Lower lobe of right lung (tissue), 2 donors: ENCODE measurements at regions not wholly inside any gene's neighbourhood (a gene's known extent, or its start where the extent isn't known, plus 50 kb on each side); places are given as distances from the start of the nearest gene placed in this dataset.

Experiments used
- ATAC-seq, 2 donors: fragments of 200-7000 bp; cut with Tn5 transposase; one replicate each; pipeline ENCODE4 v1.9.1; 2020 to 2022; ENCODE audit warnings: mild to moderate bottlenecking in 2 of 2, moderate library complexity in 2 of 2
- DNase-seq: peaks from one replicate; pipeline ENCODE4 v3.0.0-alpha.2; 2020
- H3K27ac ChIP-seq: fragments of 200-600 bp; one replicate; pipeline ENCODE4 v1.8.0; 2022
- H3K27me3 ChIP-seq: fragments of 200-600 bp; one replicate; pipeline ENCODE4 v1.8.0; 2022; ENCODE audit warnings: low read depth
- H3K36me3 ChIP-seq: fragments of 200-600 bp; one replicate; pipeline ENCODE4 v1.8.0; 2022; ENCODE audit warnings: mild to moderate bottlenecking
- H3K4me1 ChIP-seq: fragments of 200-600 bp; one replicate; pipeline ENCODE4 v1.8.0; 2022
- H3K4me3 ChIP-seq: fragments of 200-600 bp; one replicate; pipeline ENCODE4 v1.8.0; 2022; ENCODE audit warnings: mild to moderate bottlenecking
- H3K9me3 ChIP-seq: fragments of 200-600 bp; one replicate; pipeline ENCODE4 v1.8.0; 2022
- intact Hi-C: fragments of 100-400 bp; cut with DNase I; formaldehyde crosslinking; loops from one replicate; pipeline ENCODE4 v1.11.0; 2022
- TF ChIP-seq, protein P1 (sequence below): fragments of 200-600 bp; IDR thresholded peaks from one replicate; pipeline ENCODE4 v1.8.0; 2022; ENCODE audit warnings: antibody characterized with exemption, mild to moderate bottlenecking
- donor health status: DM: no; HTN: yes; CAD: no; lungs with severe emphysema.

DNA sequence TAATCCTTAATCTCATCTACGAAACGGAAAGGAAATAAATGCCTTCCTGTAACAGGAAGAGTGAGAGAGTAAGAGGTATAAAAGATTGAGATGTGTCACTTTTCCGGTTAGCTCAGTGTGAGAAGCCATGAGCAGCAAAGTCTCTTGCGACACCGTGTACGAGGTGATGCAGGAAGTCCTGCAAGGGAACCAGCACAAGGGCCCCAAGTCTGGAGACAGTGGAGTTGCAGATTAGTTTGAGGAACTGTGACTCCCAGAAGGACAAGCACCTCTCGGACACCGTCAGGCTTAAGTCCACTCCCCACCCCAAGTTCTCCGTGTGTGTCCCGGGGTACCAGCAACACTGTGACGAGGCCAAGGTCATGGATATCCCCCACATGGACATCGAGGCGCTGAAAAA is 592.3 kb upstream of the ADGRL2 start:
- Histone ChIP-seq H3K27me3 (no peaks in the 10 kb centered on the region), H3K27ac (no peak overlapping the region), H3K9me3 (no peaks in the 10 kb centered on the region), H3K4me3 (no peak overlapping the region), H3K36me3 (no peaks in the 10 kb centered on the region), H3K4me1 (no peaks in the 10 kb centered on the region)
- intact Hi-C loops: no loop called here
- peak; percentile 66 for DNase-seq
- TF ChIP-seq, protein P1, sequence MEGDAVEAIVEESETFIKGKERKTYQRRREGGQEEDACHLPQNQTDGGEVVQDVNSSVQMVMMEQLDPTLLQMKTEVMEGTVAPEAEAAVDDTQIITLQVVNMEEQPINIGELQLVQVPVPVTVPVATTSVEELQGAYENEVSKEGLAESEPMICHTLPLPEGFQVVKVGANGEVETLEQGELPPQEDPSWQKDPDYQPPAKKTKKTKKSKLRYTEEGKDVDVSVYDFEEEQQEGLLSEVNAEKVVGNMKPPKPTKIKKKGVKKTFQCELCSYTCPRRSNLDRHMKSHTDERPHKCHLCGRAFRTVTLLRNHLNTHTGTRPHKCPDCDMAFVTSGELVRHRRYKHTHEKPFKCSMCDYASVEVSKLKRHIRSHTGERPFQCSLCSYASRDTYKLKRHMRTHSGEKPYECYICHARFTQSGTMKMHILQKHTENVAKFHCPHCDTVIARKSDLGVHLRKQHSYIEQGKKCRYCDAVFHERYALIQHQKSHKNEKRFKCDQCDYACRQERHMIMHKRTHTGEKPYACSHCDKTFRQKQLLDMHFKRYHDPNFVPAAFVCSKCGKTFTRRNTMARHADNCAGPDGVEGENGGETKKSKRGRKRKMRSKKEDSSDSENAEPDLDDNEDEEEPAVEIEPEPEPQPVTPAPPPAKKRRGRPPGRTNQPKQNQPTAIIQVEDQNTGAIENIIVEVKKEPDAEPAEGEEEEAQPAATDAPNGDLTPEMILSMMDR: no peak
- peak; percentile 35 to 71 for ATAC-seq

DNA sequence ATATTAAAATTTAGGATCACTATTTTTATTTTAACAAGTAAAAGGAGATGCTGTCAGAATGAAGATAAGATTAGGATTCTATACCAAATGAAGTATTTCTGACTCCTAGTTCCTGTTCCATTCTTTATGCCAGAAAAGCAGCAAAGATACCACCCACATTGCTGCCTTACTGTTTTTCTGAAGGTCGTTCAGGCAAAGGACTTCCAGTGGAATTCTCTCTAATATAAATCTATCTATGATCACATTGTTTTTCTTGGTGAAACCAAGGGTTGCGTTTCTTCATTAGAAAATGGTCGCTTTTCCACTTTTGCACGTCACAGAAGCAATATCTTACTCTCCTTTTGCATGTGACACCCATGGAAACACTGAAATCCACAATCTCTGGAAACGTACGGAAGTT is 594.8 kb upstream of the ADGRL2 start:
- no peak overlapping the region for H3K27ac ChIP-seq
- no peaks in the 10 kb centered on the region for H3K4me1 ChIP-seq
- DNase-seq (no peak), ATAC-seq (no peak)
- TF ChIP-seq, protein P1: no peak
- H3K4me3 ChIP-seq: no peak overlapping the region
- no peaks in the 10 kb centered on the region for H3K9me3 ChIP-seq
- H3K27me3 ChIP-seq: no peaks in the 10 kb centered on the region
- H3K36me3 ChIP-seq: no peaks in the 10 kb centered on the region
- intact Hi-C loops: no loop called here

DNA sequence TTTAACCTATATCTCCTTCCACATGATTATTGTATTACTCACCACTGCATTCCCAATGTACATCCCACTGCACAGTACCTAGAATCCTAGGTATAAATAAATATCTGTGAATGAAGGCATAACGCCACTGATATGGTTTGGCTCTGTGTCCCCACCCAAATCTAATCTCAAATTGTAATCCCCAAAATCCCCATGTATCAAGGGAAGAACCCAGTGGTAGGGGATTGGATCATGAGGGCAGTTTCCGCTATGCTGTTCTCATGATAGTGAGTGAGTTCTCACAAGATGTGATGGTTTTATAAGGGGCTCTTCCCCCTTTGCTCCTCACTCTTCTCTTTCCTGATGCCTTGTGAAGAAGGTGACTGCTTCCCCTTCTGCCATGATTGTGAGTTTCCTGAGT is 599.0 kb upstream of the ADGRL2 start:
- DNase-seq (no peak), ATAC-seq (no peak)
- H3K9me3 ChIP-seq: no peaks in the 10 kb centered on the region
- intact Hi-C loops: no loop called here
- no peaks in the 10 kb centered on the region for H3K36me3 ChIP-seq
- no peaks in the 10 kb centered on the region for H3K4me1 ChIP-seq
- no peak overlapping the region for H3K4me3 ChIP-seq
- no peaks in the 10 kb centered on the region for H3K27me3 ChIP-seq
- TF ChIP-seq, protein P1: no peak
- no peak overlapping the region for H3K27ac ChIP-seq

DNA sequence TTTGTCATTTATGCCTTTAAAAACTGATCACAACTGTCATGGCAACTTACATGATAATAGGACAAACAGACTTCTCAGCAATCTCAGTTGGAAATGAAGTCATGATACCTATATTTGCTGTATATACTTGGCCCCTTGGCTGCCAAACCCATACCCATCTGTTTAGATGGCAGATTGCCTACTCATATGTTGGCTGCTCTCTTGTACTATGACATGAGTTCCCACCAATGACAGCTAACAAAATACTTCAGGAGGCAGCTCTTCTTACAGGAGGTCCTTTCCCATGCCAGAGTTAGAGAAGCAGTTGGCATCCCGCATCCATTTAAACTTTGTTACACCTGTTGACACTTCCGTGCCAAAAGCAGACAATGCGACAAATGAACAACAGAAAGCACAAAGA is 603.1 kb upstream of the ADGRL2 start:
- no peak for ATAC-seq
- H3K36me3 ChIP-seq: no peaks in the 10 kb centered on the region
- no peak overlapping the region for H3K4me3 ChIP-seq
- no peaks in the 10 kb centered on the region for H3K27me3 ChIP-seq
- intact Hi-C loops: no loop called here
- no peaks in the 10 kb centered on the region for H3K4me1 ChIP-seq
- H3K27ac ChIP-seq: no peak overlapping the region
- no peak for DNase-seq
- H3K9me3 ChIP-seq: no peaks in the 10 kb centered on the region
- TF ChIP-seq, protein P1: no peak

GRCh38 chr1:81192647-81193642 is 607.8 kb upstream of the ADGRL2 start:
- no peaks in the 10 kb centered on the region for H3K4me1 ChIP-seq
- TF ChIP-seq, protein P1: no peak
- no peak overlapping the region for H3K4me3 ChIP-seq
- no peaks in the 10 kb centered on the region for H3K9me3 ChIP-seq
- no peak overlapping the region for H3K27ac ChIP-seq
- H3K36me3 ChIP-seq: no peaks in the 10 kb centered on the region
- DNase-seq: no peak
- ATAC-seq: no peak
- no peaks in the 10 kb centered on the region for H3K27me3 ChIP-seq
- intact Hi-C loops: no loop called here
